Uterus (tissue), 2 donors: ENCODE measurements at regions not wholly inside any gene's neighbourhood (a gene's known extent, or its start where the extent isn't known, plus 50 kb on each side); places are given as distances from the start of the nearest gene placed in this dataset.

Source experiments
- CTCF ChIP-seq, 4 experiments: fragments of 200-600 bp in 2 of 4; fragments of 450-650 bp in 2 of 4; sonication (generic) in 2 of 4; IDR thresholded peaks; one replicate each; pipeline ENCODE4 v1.5.1; 2016 to 2019; ENCODE audit warnings: antibody characterized with exemption in 4 of 4, mild to moderate bottlenecking in 2 of 4, moderate library complexity in 1 of 4
- POLR2A ChIP-seq, 2 donors: fragments of 450-650 bp; IDR thresholded peaks; one replicate each; pipeline ENCODE4 v1.6.1; 2016; ENCODE audit warnings: antibody characterized with exemption in 2 of 2, mild to moderate bottlenecking in 1 of 2, moderate library complexity in 1 of 2

DNA sequence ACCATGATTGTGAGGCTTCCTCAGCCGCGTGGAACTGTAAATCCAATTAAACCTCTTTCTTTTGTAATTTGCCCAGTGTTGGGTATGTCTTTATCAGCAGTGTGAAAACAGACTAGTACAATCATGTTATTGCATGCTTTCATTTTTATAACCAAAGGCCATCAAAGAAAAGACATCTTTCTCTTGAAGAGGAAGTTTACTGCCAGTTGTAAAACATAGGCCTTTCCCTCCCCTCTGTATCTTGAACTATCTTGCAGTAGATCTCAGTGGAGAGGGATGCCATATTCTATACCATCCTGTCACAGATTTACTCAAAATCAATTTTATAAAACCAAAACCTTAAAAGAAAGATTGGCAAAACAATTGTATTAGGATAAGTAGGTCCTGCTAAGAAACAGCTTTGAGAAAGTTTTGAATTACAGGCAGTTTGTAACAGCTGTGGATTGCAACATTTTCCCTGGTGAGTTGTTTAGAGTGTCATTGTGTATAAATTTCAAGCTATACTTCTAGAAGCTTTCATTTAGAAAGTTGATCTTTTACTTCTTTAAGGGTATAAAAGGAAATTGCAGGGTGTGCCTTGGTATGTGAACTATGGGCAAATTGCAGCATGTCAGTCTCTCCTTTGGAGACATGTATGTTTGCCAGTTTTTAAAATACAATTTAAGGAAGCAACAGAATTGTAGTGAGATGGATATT, 128.0 kb downstream of the ATP23 start:
- no peak for TF ChIP-seq CTCF (IDR thresholded peaks at IDR 0.05)
- no peak for TF ChIP-seq POLR2A (IDR thresholded peaks at IDR 0.05)
